DOHH2 (cell line): ENCODE measurements at regions not wholly inside any gene's neighbourhood (a gene's known extent, or its start where the extent isn't known, plus 50 kb on each side); places are given as distances from the start of the nearest gene placed in this dataset.

Experiments
- H3F3A ChIP-seq: fragments of 200-600 bp; sonication (generic), shearing (Covaris generic); 2 replicates; pipeline ENCODE4 v1.6.0; 2016; ENCODE audit warnings: antibody characterized with exemption, mild to moderate bottlenecking; ENCODE audit not compliant: control insufficient read depth, insufficient read depth
- H3K27ac ChIP-seq: fragments of 200-600 bp; sonication (generic); 2 replicates; pipeline ENCODE4 v1.5.1; 2014; ENCODE audit warnings: low read depth, mild to moderate bottlenecking, low read length, moderate library complexity
- H3K27me3 ChIP-seq: fragments of 200-600 bp; sonication (generic); 2 replicates; pipeline ENCODE4 v1.6.1; 2014; ENCODE audit warnings: mild to moderate bottlenecking, low read length, mixed read lengths; ENCODE audit not compliant: control insufficient read depth
- H3K36me3 ChIP-seq: fragments of 200-600 bp; sonication (generic); 2 replicates; pipeline ENCODE4 v1.6.1; 2014; ENCODE audit warnings: mild to moderate bottlenecking, low read length, moderate library complexity, mixed read lengths; ENCODE audit not compliant: control insufficient read depth
- H3K4me1 ChIP-seq: fragments of 200-600 bp; sonication (generic); 2 replicates; pipeline ENCODE4 v1.6.1; 2014; ENCODE audit warnings: mild to moderate bottlenecking, low read length, mixed read lengths; ENCODE audit not compliant: control insufficient read depth
- H3K4me2 ChIP-seq: fragments of 200-600 bp; sonication (generic); 2 replicates; pipeline ENCODE4 v1.6.0; 2014; ENCODE audit warnings: mild to moderate bottlenecking, low read length, moderate library complexity
- H3K4me3 ChIP-seq: fragments of 200-600 bp; sonication (generic); 2 replicates; pipeline ENCODE4 v1.5.1; 2014; ENCODE audit warnings: mild to moderate bottlenecking, low read length, mixed read lengths
- H3K79me2 ChIP-seq: fragments of 200-600 bp; sonication (generic); 2 replicates; pipeline ENCODE4 v1.6.1; 2014; ENCODE audit warnings: mild to moderate bottlenecking, low read length, mixed read lengths; ENCODE audit not compliant: control insufficient read depth
- H3K9me2 ChIP-seq: fragments of 200-600 bp; sonication (generic); replicated peaks from 2 replicates; pipeline ENCODE4 v1.6.1; 2014; ENCODE audit warnings: mild to moderate bottlenecking, low read length, mixed read lengths; ENCODE audit not compliant: control insufficient read depth
- H3K9me3 ChIP-seq: fragments of 200-600 bp; sonication (generic); 2 replicates; pipeline ENCODE4 v1.6.1; 2014; ENCODE audit warnings: antibody characterized with exemption, low read length, mixed read lengths; ENCODE audit not compliant: control insufficient read depth, insufficient read depth
- H4K20me1 ChIP-seq: fragments of 200-600 bp; sonication (generic); 2 replicates; pipeline ENCODE4 v1.6.0; 2014; ENCODE audit warnings: low read depth, mild to moderate bottlenecking, antibody characterized with exemption, low read length, moderate library complexity; ENCODE audit not compliant: control insufficient read depth, insufficient read depth
- EZH2phosphoT487 ChIP-seq: fragments of 200-600 bp; sonication (generic); IDR thresholded peaks from 2 replicates; pipeline ENCODE4 v1.6.1; 2017; ENCODE audit warnings: borderline replicate concordance, mild to moderate bottlenecking, antibody characterized with exemption, low read length, moderate library complexity, mixed read lengths
- TF ChIP-seq, protein P1 (sequence below): fragments of 200-600 bp; sonication (generic); IDR thresholded peaks from one replicate; pipeline ENCODE4 v1.5.1; 2014; ENCODE audit warnings: antibody characterized with exemption, mild to moderate bottlenecking, low read depth, low read length; ENCODE audit not compliant: poor library complexity, severe bottlenecking

DNA sequence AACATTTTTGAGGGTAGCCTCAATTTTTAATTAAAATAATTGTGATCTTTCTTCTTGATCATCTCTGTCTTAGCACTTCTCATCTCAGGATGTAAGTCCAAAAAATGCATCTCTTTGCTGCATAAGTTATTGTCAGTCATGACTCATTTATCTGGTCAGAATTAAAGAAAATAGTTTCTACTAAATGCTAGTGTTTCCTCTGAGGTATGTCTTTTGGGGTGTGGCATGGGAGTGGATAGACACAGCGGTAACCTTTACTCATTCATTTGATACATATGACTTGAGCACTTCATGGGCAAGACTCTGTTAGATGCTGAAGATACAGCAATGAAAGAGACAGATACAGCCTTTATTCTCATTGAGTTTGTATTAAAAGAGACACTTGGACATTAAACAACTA is 284.7 kb downstream of the IRS1 start:
- Histone ChIP-seq H3K36me3 (no peaks in the 10 kb centered on the region), H3K27me3 (no peaks in the 10 kb centered on the region), H3K4me2 (no peak overlapping the region), H4K20me1 (no peaks in the 10 kb centered on the region), H3K27ac (no peak overlapping the region), H3K9me2 (no peaks in the 10 kb centered on the region; the same call in 1 of the 2 replicates), H3K4me3 (no peak overlapping the region), H3K9me3 (no peaks in the 10 kb centered on the region), H3K4me1 (no peaks in the 10 kb centered on the region), H3K79me2 (no peaks in the 10 kb centered on the region), H3F3A (no peaks in the 10 kb centered on the region)
- TF ChIP-seq, protein P1, sequence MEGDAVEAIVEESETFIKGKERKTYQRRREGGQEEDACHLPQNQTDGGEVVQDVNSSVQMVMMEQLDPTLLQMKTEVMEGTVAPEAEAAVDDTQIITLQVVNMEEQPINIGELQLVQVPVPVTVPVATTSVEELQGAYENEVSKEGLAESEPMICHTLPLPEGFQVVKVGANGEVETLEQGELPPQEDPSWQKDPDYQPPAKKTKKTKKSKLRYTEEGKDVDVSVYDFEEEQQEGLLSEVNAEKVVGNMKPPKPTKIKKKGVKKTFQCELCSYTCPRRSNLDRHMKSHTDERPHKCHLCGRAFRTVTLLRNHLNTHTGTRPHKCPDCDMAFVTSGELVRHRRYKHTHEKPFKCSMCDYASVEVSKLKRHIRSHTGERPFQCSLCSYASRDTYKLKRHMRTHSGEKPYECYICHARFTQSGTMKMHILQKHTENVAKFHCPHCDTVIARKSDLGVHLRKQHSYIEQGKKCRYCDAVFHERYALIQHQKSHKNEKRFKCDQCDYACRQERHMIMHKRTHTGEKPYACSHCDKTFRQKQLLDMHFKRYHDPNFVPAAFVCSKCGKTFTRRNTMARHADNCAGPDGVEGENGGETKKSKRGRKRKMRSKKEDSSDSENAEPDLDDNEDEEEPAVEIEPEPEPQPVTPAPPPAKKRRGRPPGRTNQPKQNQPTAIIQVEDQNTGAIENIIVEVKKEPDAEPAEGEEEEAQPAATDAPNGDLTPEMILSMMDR: no peak
- TF ChIP-seq EZH2phosphoT487: no peak

DNA sequence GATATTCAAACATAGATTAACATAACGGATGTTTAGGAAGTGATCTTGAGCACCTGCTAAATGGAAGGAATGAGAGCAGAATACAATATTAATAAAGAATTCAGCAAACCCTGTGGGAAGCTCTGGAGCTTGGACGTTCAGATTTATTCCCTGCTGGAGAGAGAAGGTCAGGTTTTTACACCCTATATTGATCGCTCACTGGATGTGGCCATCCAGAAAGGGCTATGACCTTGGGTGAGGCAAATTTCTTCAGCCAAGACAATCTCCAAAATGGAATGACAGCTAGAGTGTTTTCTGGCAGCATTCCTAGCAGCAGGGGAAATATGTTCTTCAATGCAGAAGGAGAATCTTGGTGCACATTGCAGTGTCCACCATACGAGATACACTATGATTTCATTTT is 288.3 kb downstream of the IRS1 start:
- no peak overlapping the region for H3K4me2 ChIP-seq
- no peaks in the 10 kb centered on the region for H3K36me3 ChIP-seq
- H3K79me2 ChIP-seq: no peaks in the 10 kb centered on the region
- H3K27me3 ChIP-seq: no peaks in the 10 kb centered on the region
- no peaks in the 10 kb centered on the region for H3K9me3 ChIP-seq
- H3F3A ChIP-seq: no peaks in the 10 kb centered on the region
- H4K20me1 ChIP-seq: no peaks in the 10 kb centered on the region
- no peak overlapping the region for H3K27ac ChIP-seq
- no peak overlapping the region for H3K4me3 ChIP-seq
- TF ChIP-seq EZH2phosphoT487: no peak
- TF ChIP-seq, protein P1: no peak
- no peaks in the 10 kb centered on the region for H3K9me2 ChIP-seq
- H3K4me1 ChIP-seq: no peaks in the 10 kb centered on the region

- no peaks in the 10 kb centered on the region for H3K9me2 ChIP-seq
- TF ChIP-seq, protein P1: no peak
- no peak for TF ChIP-seq EZH2phosphoT487
- H3K79me2 ChIP-seq: no peaks in the 10 kb centered on the region
- H3K4me2 ChIP-seq: no peak overlapping the region
- H3K27me3 ChIP-seq: no peaks in the 10 kb centered on the region
- no peaks in the 10 kb centered on the region for H3F3A ChIP-seq
- no peaks in the 10 kb centered on the region for H3K9me3 ChIP-seq
- no peaks in the 10 kb centered on the region for H3K4me1 ChIP-seq
- no peak overlapping the region for H3K27ac ChIP-seq
- no peaks in the 10 kb centered on the region for H4K20me1 ChIP-seq
- no peaks in the 10 kb centered on the region for H3K36me3 ChIP-seq
- H3K4me3 ChIP-seq: no peak overlapping the region
These were observed 290.9 kb downstream of the IRS1 start for GRCh38 chr2:226508683-226509082.

GRCh38 chr2:226508005-226508404 is 291.6 kb downstream of the IRS1 start:
- Histone ChIP-seq H3F3A (no peaks in the 10 kb centered on the region), H4K20me1 (no peaks in the 10 kb centered on the region), H3K79me2 (no peaks in the 10 kb centered on the region), H3K4me2 (no peak overlapping the region), H3K4me1 (no peaks in the 10 kb centered on the region), H3K36me3 (no peaks in the 10 kb centered on the region), H3K27me3 (no peaks in the 10 kb centered on the region), H3K4me3 (no peak overlapping the region), H3K9me2 (no peaks in the 10 kb centered on the region), H3K27ac (no peak overlapping the region), H3K9me3 (no peaks in the 10 kb centered on the region)
- TF ChIP-seq EZH2phosphoT487: no peak
- TF ChIP-seq, protein P1: no peak
